ENCODE measurements at regions not wholly inside any gene's neighbourhood (a gene's known extent, or its start where the extent isn't known, plus 50 kb on each side); places are given as distances from the start of the nearest gene placed in this dataset.
"Not testable (repeated sequence)": the region's sequence is repeated elsewhere in the genome, so short reads cannot be mapped to it uniquely, and the experiment has no call there.

DNA sequence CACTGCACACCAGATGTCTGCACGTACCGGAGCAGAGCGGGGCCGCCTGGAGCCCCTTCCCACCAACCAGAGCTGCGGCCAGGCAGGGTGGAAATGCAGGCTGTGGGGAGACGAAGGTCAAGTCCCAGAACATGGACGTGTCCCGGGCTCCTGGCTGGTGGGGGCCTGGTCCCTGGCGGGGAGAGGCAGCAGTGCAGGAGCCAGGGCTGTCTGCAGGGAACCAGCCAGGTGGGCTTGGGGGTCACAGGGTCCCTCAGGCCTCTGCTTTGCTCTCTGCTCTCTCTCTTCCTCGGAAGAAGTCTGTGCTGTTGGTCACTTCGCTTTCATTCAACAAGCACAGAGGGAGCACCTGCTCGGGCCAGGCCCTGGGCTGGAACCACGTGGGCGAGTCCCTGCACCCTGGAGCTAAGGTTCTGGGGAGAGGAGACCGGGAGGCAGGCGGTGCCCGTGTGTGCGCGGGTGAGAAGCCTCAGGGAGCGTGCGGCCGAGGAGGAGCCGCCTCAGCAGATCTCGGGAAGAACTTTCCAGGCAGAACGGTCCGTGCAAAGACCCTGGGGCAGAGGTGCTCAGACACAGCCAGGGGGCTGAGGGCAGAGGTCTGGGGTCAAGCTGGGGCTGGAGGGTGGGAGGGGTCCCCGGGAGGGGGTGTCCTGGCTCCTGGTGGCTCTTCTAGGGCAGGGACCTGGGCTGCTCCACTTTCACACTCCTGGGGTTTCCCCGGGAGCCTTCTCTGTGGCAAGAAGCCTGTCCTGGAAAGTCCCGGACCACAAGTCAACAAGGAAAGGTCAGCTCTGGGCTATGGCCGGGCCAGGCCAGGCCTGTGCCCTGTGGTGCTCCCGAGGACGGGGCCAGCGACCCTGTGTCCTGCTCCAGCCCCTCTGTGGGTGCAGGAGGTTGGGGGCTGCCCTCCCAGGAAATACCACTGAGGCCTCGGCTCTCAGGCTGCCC, 5431.0 kb upstream of the TPTE start:
- H3K27ac ChIP-seq (ENCODE audit: low read depth, low read length); H3K27me3 ChIP-seq (ENCODE audit: insufficient read depth, low read length); H3K4me3 ChIP-seq (ENCODE audit: low read depth, low read length); H3K36me3 ChIP-seq (ENCODE audit: insufficient read depth, low read length); H3K4me1 ChIP-seq (ENCODE audit: control insufficient read depth, insufficient read depth, low read length, unreplicated experiment); H2AFZ ChIP-seq (ENCODE audit: low read length, unreplicated experiment); H3K79me2 ChIP-seq (ENCODE audit: control insufficient read depth, insufficient read depth, low read length, unreplicated experiment): not testable (repeated sequence)

DNA sequence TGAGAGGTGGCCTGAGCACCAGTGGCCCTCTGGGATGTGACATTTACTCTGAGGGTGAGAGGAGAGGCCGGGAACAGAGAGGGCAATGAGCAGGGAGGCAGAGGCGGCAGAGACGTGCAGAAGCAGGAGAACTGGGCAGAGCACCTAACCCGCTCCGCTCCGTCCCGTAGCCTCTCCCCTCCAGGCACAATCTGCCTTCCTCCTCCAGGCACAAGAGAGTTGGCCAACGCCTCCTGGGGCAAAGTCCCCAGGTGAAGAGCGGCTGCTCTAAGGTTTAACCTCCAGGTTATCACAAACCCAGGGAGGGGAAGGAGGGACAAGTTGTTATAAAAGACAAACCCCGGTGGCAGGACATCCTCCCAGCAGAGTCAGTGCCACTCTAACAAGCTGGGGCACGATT, 5430.1 kb upstream of the TPTE start:
- H3K4me1 ChIP-seq (ENCODE audit: control insufficient read depth, insufficient read depth, low read length, unreplicated experiment); H2AFZ ChIP-seq (ENCODE audit: low read length, unreplicated experiment); H3K27ac ChIP-seq (ENCODE audit: low read depth, low read length): not testable (repeated sequence)

DNA sequence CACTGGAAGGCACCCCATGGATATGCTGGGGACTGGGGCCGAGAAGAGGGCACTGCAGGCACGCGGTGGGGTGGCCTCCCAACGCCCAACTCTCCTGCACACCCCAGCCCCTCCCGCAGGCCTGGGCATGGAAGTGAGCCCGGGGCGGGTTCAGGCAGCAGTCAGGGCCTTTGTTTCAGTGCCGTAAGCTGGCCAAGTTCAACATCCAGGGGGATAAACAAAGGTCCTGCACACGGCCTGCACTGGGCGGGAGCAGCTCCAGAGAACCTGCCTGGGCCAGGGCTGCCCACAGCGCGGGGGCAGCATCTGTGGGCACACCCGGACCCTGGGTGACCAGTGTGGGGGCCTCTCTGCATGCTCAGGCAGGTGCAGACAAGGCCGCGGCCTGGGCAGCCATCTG, 5425.8 kb upstream of the TPTE start:
- H3K79me2 ChIP-seq (ENCODE audit: control insufficient read depth, insufficient read depth, low read length, unreplicated experiment); H3K4me3 ChIP-seq (ENCODE audit: low read depth, low read length); H3K27me3 ChIP-seq (ENCODE audit: insufficient read depth, low read length): not testable (repeated sequence)

More for the DNA sequence above, 5430.1 kb upstream of the TPTE start:
- not testable (repeated sequence) for H3K79me2 ChIP-seq (ENCODE audit: control insufficient read depth, insufficient read depth, low read length, unreplicated experiment); H3K27me3 ChIP-seq (ENCODE audit: insufficient read depth, low read length); H3K4me3 ChIP-seq (ENCODE audit: low read depth, low read length); H3K36me3 ChIP-seq (ENCODE audit: insufficient read depth, low read length)

DNA sequence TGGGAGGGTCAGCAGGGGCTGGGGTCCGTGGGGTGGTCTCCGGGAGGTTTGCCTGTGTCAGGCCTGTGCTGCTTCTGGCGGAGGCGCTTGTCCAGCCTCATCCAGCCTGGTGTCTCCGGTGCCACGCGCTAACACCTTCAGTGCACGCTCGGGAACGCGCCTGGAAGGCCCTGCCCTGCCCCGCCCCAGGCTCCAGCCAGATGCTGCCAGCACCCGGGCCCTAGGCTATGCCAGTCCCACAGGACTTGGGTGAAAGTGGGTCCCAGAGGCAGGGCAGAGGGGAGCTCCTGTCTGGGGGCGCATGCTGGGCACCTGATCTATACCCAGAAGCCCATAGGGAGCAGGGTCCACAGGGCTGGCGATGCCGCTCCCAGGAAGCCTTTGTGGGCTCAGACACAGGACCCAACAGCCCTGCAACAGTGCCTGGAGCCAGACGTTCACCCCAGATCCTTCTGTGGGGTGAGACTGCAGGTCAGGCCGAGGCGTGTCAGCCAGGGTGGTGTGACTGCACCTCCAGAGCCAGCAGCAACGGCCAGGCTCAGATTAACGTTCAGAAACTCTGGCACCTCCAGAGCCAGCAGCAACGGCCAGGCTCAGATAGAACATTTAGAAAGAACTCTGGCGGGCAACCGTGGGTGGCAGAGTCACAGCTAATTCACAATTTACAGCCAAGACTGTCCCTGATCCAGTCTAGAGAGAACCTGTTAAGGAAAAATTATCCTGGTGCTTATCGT, 5423.2 kb upstream of the TPTE start:
- H3K4me1 ChIP-seq (ENCODE audit: control insufficient read depth, insufficient read depth, low read length, unreplicated experiment); H3K27ac ChIP-seq (ENCODE audit: low read depth, low read length); H3K79me2 ChIP-seq (ENCODE audit: control insufficient read depth, insufficient read depth, low read length, unreplicated experiment); H3K36me3 ChIP-seq (ENCODE audit: insufficient read depth, low read length); H3K4me3 ChIP-seq (ENCODE audit: low read depth, low read length); H2AFZ ChIP-seq (ENCODE audit: low read length, unreplicated experiment); H3K27me3 ChIP-seq (ENCODE audit: insufficient read depth, low read length): not testable (repeated sequence)

More for the DNA sequence above, 5425.8 kb upstream of the TPTE start:
- H2AFZ ChIP-seq (ENCODE audit: low read length, unreplicated experiment); H3K4me1 ChIP-seq (ENCODE audit: control insufficient read depth, insufficient read depth, low read length, unreplicated experiment); H3K36me3 ChIP-seq (ENCODE audit: insufficient read depth, low read length); H3K27ac ChIP-seq (ENCODE audit: low read depth, low read length): not testable (repeated sequence)

DNA sequence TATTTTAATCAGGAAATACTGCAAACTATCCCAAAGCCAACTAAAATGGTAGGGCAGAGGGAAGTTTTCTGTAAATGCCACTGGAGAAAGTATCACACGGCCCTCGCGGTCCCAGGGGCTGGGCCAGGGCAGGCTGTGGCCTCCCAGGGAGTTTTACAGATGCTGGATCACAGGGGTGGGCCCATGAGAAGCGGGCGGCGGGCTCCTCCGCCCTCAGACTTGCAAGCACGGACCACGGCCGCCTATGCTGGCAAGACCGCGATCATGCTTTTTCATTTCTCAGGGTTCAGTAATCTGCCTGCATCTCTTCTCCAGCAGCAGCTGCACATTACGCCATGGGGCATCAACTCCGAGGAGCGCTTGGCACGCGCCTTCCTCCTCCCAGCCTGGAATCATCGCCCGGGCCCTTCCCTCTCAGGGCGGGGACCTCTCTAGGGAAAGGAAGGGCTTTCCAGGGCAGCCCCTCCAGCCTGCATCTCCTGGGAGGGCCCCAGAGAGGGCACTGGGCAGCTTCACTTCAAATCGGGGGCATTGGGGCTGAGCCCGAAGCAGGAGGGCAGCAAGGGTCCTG, 5420.7 kb upstream of the TPTE start:
- not testable (repeated sequence) for H3K27me3 ChIP-seq (ENCODE audit: insufficient read depth, low read length); H3K4me3 ChIP-seq (ENCODE audit: low read depth, low read length); H3K79me2 ChIP-seq (ENCODE audit: control insufficient read depth, insufficient read depth, low read length, unreplicated experiment); H3K4me1 ChIP-seq (ENCODE audit: control insufficient read depth, insufficient read depth, low read length, unreplicated experiment); H2AFZ ChIP-seq (ENCODE audit: low read length, unreplicated experiment); H3K27ac ChIP-seq (ENCODE audit: low read depth, low read length); H3K36me3 ChIP-seq (ENCODE audit: insufficient read depth, low read length)

DNA sequence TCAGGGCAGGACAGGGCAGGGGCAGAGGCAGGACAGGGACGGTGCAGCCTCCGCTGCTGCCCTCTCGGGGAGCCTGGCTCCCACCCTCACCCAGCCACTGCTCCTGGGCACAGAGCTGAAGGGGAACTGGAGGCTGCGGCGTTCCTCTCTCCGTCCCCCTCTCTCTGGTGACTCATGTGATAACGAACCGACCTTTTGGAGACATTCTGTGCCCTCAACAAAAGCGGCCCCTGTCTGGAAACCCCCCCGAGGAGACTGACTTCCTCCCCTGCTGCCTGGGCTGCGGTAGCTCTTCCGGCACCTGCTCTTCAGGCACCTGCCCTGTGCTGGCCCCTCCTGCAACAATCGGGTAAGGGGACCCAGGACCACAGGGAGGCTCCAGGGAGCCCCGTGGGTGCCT, 5419.6 kb upstream of the TPTE start:
- H3K36me3 ChIP-seq (ENCODE audit: insufficient read depth, low read length); H3K79me2 ChIP-seq (ENCODE audit: control insufficient read depth, insufficient read depth, low read length, unreplicated experiment); H2AFZ ChIP-seq (ENCODE audit: low read length, unreplicated experiment); H3K4me3 ChIP-seq (ENCODE audit: low read depth, low read length); H3K27me3 ChIP-seq (ENCODE audit: insufficient read depth, low read length); H3K27ac ChIP-seq (ENCODE audit: low read depth, low read length); H3K4me1 ChIP-seq (ENCODE audit: control insufficient read depth, insufficient read depth, low read length, unreplicated experiment): not testable (repeated sequence)

DNA sequence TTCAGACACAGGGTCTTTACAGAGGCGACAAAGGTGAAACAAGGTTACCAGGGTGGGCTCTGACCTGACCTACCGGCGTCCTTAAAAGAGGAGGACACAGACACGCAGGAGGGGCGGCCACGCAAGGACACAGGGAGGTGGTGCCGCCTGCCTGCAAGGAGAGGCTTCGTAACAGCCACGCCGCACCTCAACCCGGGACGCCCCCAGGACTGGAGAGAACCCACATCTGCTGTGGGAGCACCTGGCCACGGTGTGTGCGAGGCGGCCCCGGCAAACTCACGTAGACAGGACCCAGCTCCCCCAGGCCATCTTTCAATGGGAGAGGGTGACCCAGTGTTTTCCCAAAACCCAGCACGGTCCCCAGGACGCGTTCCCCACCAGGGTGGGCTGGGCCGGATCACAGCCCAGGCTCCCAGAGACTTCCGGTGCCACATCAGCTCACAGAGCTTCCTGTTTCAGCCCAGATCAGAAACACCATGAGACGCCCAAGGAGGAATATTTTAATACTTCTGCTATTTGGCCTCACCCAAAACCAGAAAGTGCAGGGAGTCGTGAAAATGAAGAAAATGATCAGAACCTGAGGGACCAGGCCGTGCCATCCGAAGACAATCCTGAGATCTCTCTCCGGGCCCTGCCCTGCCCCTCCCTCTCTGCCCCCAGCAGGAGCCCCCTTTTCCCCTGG, 5417.4 kb upstream of the TPTE start:
- H3K4me3 ChIP-seq (ENCODE audit: low read depth, low read length); H3K36me3 ChIP-seq (ENCODE audit: insufficient read depth, low read length); H3K27me3 ChIP-seq (ENCODE audit: insufficient read depth, low read length); H3K27ac ChIP-seq (ENCODE audit: low read depth, low read length); H3K4me1 ChIP-seq (ENCODE audit: control insufficient read depth, insufficient read depth, low read length, unreplicated experiment); H3K79me2 ChIP-seq (ENCODE audit: control insufficient read depth, insufficient read depth, low read length, unreplicated experiment); H2AFZ ChIP-seq (ENCODE audit: low read length, unreplicated experiment): not testable (repeated sequence)

DNA sequence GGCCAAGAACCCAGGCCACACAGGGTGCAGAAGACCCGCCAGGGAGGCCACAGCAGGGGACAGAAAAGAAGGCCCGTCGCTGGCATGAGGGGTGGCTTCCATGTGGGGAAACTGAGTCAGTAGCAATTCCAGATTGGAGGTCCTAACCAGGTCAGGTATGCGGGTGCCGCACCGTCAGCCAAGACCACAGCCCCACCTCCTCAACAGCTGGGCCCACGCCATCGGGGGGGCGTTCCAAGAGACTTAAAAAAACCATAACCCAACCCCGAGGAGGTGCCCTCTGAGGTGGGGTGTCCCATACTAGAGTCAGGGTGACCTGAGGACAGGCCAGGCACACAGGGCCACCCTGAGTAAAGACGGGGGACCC, 5416.8 kb upstream of the TPTE start:
- not testable (repeated sequence) for H3K4me3 ChIP-seq (ENCODE audit: low read depth, low read length); H3K27ac ChIP-seq (ENCODE audit: low read depth, low read length); H2AFZ ChIP-seq (ENCODE audit: low read length, unreplicated experiment); H3K36me3 ChIP-seq (ENCODE audit: insufficient read depth, low read length); H3K27me3 ChIP-seq (ENCODE audit: insufficient read depth, low read length); H3K79me2 ChIP-seq (ENCODE audit: control insufficient read depth, insufficient read depth, low read length, unreplicated experiment); H3K4me1 ChIP-seq (ENCODE audit: control insufficient read depth, insufficient read depth, low read length, unreplicated experiment)

DNA sequence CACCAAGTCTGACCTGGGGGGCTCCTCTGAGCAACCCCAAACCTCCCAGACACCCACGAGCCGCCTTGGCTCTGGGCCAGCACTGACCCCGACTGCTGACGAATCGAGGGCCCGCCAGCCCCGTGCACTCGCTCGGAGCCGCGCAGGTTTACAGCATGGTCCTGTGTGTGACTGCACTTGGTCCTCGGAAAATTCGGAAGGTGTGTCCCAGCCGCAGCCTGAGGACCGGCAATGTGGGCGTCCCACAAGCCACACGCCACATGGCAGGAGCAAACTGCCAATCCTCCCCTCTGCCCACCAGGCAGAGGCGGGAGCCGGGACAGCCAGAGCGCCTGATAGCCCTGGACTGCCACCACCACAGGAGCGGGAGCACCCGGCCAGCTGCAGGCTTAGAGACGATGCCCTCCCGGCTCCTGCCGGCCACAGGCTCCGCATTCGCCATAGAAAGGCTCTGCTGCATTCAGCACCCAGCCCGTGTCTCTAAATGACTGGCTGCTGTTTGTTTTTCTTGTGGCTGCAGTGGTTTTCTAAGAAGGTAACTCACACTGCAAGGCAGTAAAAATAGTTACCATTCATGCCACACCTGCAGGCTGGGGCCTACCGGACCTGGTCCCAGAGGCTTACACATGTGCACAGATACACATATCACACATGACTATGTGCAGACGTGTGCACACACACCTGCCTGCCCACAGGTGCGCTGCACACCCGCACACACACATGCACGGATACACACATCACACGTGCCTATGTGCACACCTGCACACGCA, 5415.3 kb upstream of the TPTE start:
- H3K27ac ChIP-seq (ENCODE audit: low read depth, low read length); H3K79me2 ChIP-seq (ENCODE audit: control insufficient read depth, insufficient read depth, low read length, unreplicated experiment); H3K27me3 ChIP-seq (ENCODE audit: insufficient read depth, low read length): not testable (repeated sequence)

DNA sequence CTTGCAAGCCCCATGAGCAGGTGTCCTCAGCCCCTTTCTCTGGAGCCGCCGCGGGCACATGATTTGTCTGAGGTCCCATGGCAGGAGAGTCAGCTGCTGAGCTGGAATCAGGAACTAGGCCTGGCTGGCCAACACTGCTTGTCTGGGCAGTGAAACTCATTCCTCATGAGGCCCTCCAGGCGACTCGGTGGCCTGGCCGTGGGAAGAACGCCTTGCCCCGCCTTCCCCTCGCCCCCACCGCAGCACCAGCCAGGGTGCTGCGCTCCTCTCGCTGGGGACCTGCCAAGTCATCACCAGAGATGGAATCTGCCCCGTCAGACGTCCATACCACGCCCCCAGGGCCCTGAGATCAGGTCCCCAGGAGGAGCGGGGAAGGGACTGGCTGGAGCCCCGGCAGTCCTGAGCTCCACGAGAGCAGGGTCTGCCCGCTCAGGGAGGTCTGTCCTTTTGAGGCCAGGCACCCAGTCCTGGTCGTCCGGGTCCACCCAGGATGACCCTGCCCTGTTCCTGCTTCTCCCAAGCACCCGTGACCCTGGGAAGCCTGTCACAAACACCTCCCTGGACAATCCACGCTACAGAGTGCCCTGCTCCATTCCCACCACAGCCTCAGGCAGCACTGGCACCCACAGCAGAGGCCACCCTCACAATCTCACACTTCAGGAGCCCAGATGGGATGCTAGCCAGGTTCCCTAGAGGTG, 5414.5 kb upstream of the TPTE start:
- not testable (repeated sequence) for H3K79me2 ChIP-seq (ENCODE audit: control insufficient read depth, insufficient read depth, low read length, unreplicated experiment); H3K27me3 ChIP-seq (ENCODE audit: insufficient read depth, low read length); H3K4me3 ChIP-seq (ENCODE audit: low read depth, low read length); H3K36me3 ChIP-seq (ENCODE audit: insufficient read depth, low read length); H3K4me1 ChIP-seq (ENCODE audit: control insufficient read depth, insufficient read depth, low read length, unreplicated experiment); H2AFZ ChIP-seq (ENCODE audit: low read length, unreplicated experiment); H3K27ac ChIP-seq (ENCODE audit: low read depth, low read length)

More for the DNA sequence above, 5415.3 kb upstream of the TPTE start:
- not testable (repeated sequence) for H2AFZ ChIP-seq (ENCODE audit: low read length, unreplicated experiment); H3K4me3 ChIP-seq (ENCODE audit: low read depth, low read length); H3K4me1 ChIP-seq (ENCODE audit: control insufficient read depth, insufficient read depth, low read length, unreplicated experiment); H3K36me3 ChIP-seq (ENCODE audit: insufficient read depth, low read length)
